H1 (cell line): ENCODE measurements at regions not wholly inside any gene's neighbourhood (a gene's known extent, or its start where the extent isn't known, plus 50 kb on each side); places are given as distances from the start of the nearest gene placed in this dataset.

Experiments used
- CTCF ChIA-PET: fragments of 300-600 bp; sonication (Branson Sonifier 250); formaldehyde crosslinking; loops from one replicate; lab custom pipeline; 2021; ENCODE audit not compliant: partially characterized antibody; lab: Charles Lee
- POLR2A ChIA-PET: fragments of 300-600 bp; sonication (Branson Sonifier 250); formaldehyde crosslinking; loops from one replicate; lab custom pipeline; 2021; ENCODE audit warnings: inconsistent platforms; ENCODE audit not compliant: partially characterized antibody; lab: Charles Lee
- DNase-seq, 2 experiments: peaks; one replicate each; pipeline versions ENCODE4 v3.0.0 to v3.0.0-alpha.2; 2010 to 2022; ENCODE audit warnings: low spot score in 2 of 2, low read depth in 1 of 2, mixed read lengths in 1 of 2
- FAIRE-seq: peaks from 2 replicates; lab custom pipeline; 2011; peaks lifted over from hg19 to GRCh38; lab: Jason Lieb, UNC
- H2AFZ ChIP-seq: 2 replicates; pipeline ENCODE4 v1.8.1; 2012; ENCODE audit warnings: low read length, inconsistent platforms
- H2AK5ac ChIP-seq: 2 replicates; pipeline ENCODE4 v1.6.1; 2013; ENCODE audit warnings: low read depth, low read length
- H2BK120ac ChIP-seq: replicated peaks from 2 replicates; pipeline ENCODE3; 2013; ENCODE audit warnings: low read depth, low read length, inconsistent platforms
- H2BK12ac ChIP-seq: 2 replicates; pipeline ENCODE4 v1.6.1; 2013; ENCODE audit warnings: low read depth, low read length
- H2BK15ac ChIP-seq: 2 replicates; pipeline ENCODE4 v1.6.1; 2013; ENCODE audit warnings: low read length
- H2BK20ac ChIP-seq: 2 replicates; pipeline ENCODE4 v1.6.1; 2013; ENCODE audit warnings: low read length
- H2BK5ac ChIP-seq: 2 replicates; pipeline ENCODE4 v1.6.1; 2013; ENCODE audit warnings: low read depth, low read length
- H3K14ac ChIP-seq: 2 replicates; pipeline ENCODE4 v1.6.1; 2013; ENCODE audit warnings: inconsistent platforms; ENCODE audit not compliant: insufficient read length
- H3K18ac ChIP-seq: 2 replicates; pipeline ENCODE4 v1.6.1; 2013; ENCODE audit warnings: low read length; ENCODE audit errors: extremely low read depth
- H3K23ac ChIP-seq: 2 replicates; pipeline ENCODE4 v1.6.1; 2013; ENCODE audit warnings: inconsistent platforms; ENCODE audit not compliant: insufficient read length
- H3K23me2 ChIP-seq: 2 replicates; pipeline ENCODE4 v1.6.1; 2013; ENCODE audit warnings: low read depth, low read length
- H3K27ac ChIP-seq: 2 replicates; pipeline ENCODE4 v1.6.1; 2011; ENCODE audit warnings: low read depth, low read length, inconsistent platforms
- H3K27me3 ChIP-seq, 4 experiments: replicated peaks in 1 of 4; 1 replicate in 1 of 4; 2 replicates in 3 of 4; pipeline versions ENCODE4 v1.6.1 to v1.8.1; 2011 to 2013; ENCODE audit warnings: low read length in 3 of 4, mild to moderate bottlenecking in 3 of 4, inconsistent platforms in 2 of 4, mixed read lengths in 2 of 4, moderate library complexity in 1 of 4; ENCODE audit not compliant: control insufficient read depth in 3 of 4, insufficient read depth in 3 of 4; ENCODE audit errors: extremely low read depth in 1 of 4
- H3K36me3 ChIP-seq, 4 experiments: 2 replicates each; pipeline versions ENCODE4 v1.6.1 to v1.8.1; 2011 to 2013; ENCODE audit warnings: mild to moderate bottlenecking in 4 of 4, low read length in 3 of 4, moderate library complexity in 2 of 4, control low read depth in 1 of 4, inconsistent platforms in 1 of 4; ENCODE audit not compliant: insufficient read depth in 4 of 4, control insufficient read depth in 2 of 4
- H3K4ac ChIP-seq: replicated peaks from 2 replicates; pipeline ENCODE3; 2013; ENCODE audit warnings: low read length, low read depth, mixed read lengths, inconsistent platforms; ENCODE audit not compliant: insufficient read length
- H3K4me1 ChIP-seq, 4 experiments: replicated peaks in 1 of 4; 1 replicate in 1 of 4; 2 replicates in 3 of 4; pipeline versions ENCODE4 v1.6.1 to v1.8.1; 2011 to 2013; ENCODE audit warnings: low read length in 3 of 4, inconsistent platforms in 2 of 4, mixed read lengths in 1 of 4; ENCODE audit not compliant: insufficient read depth in 4 of 4, control insufficient read depth in 3 of 4
- H3K4me2 ChIP-seq, 2 experiments: 2 replicates each; pipeline versions ENCODE4 v1.6.1 to v1.8.1; 2011 to 2013; ENCODE audit warnings: low read depth in 2 of 2, low read length in 2 of 2, control low read depth in 1 of 2, inconsistent platforms in 1 of 2, mild to moderate bottlenecking in 1 of 2; ENCODE audit not compliant: insufficient read depth in 1 of 2
- H3K4me3 ChIP-seq, 4 experiments: fragments of 200-600, 300-600 bp in 1 of 4; sonication (generic), shearing (Covaris generic), sonication (Bioruptor Twin) in 1 of 4; 2 replicates each; pipeline versions ENCODE4 v1.5.1 to v1.8.1; 2011 to 2016; ENCODE audit warnings: low read length in 4 of 4, low read depth in 3 of 4, control low read depth in 2 of 4, inconsistent platforms in 2 of 4, mild to moderate bottlenecking in 2 of 4, mixed read lengths in 1 of 4, moderate library complexity in 1 of 4; ENCODE audit not compliant: insufficient read depth in 2 of 4; ENCODE audit errors: extremely low read depth in 1 of 4
- H3K56ac ChIP-seq: replicated peaks from 2 replicates; pipeline ENCODE3; 2013; ENCODE audit warnings: low read depth, mild to moderate bottlenecking, mixed read lengths, low read length, inconsistent platforms; ENCODE audit not compliant: insufficient read length
- H3K79me1 ChIP-seq: 2 replicates; pipeline ENCODE4 v1.6.1; 2013; ENCODE audit warnings: low read depth, low read length, control low read depth
- H3K79me2 ChIP-seq, 2 experiments: 2 replicates each; pipeline versions ENCODE4 v1.6.1 to v1.8.1; 2012 to 2013; ENCODE audit warnings: low read length in 2 of 2, mild to moderate bottlenecking in 2 of 2, inconsistent platforms in 1 of 2; ENCODE audit not compliant: insufficient read depth in 2 of 2, control insufficient read depth in 1 of 2
- H3K9ac ChIP-seq, 4 experiments: replicated peaks in 1 of 4; 1 replicate in 1 of 4; 2 replicates in 3 of 4; pipeline versions ENCODE4 v1.6.1 to v1.8.1; 2011 to 2013; ENCODE audit warnings: low read depth in 3 of 4, low read length in 3 of 4, control low read depth in 2 of 4, mild to moderate bottlenecking in 2 of 4, moderate library complexity in 2 of 4, inconsistent platforms in 1 of 4; ENCODE audit errors: extremely low read depth in 1 of 4
- H3K9me3 ChIP-seq, 2 experiments: 2 replicates each; pipeline versions ENCODE4 v1.6.1 to v1.8.1; 2012 to 2013; ENCODE audit warnings: mild to moderate bottlenecking in 2 of 2, moderate library complexity in 2 of 2, control low read depth in 1 of 2, inconsistent platforms in 1 of 2, low read depth in 1 of 2, low read length in 1 of 2, mixed read lengths in 1 of 2; ENCODE audit not compliant: insufficient read depth in 2 of 2
- H4K20me1 ChIP-seq, 2 experiments: replicated peaks in 1 of 2; 2 replicates each; pipeline versions ENCODE3 to v1.8.1; 2011 to 2013; ENCODE audit warnings: inconsistent platforms in 2 of 2, low read length in 2 of 2, mild to moderate bottlenecking in 1 of 2; ENCODE audit not compliant: insufficient read depth in 2 of 2, control insufficient read depth in 1 of 2
- H4K5ac ChIP-seq: 2 replicates; pipeline ENCODE4 v1.6.1; 2013; ENCODE audit warnings: low read length, low read depth, mixed read lengths, inconsistent platforms; ENCODE audit not compliant: insufficient read length
- H4K8ac ChIP-seq: 2 replicates; pipeline ENCODE4 v1.8.0; 2013; ENCODE audit warnings: mild to moderate bottlenecking, moderate library complexity, low read length, inconsistent platforms; ENCODE audit not compliant: insufficient read depth; ENCODE audit errors: extremely low read depth
- H4K91ac ChIP-seq: replicated peaks from 2 replicates; pipeline ENCODE3; 2013; ENCODE audit warnings: low read length, mixed read lengths, inconsistent platforms; ENCODE audit not compliant: insufficient read length
- BCL11A ChIP-seq, 2 experiments: IDR thresholded peaks; one replicate each; pipeline ENCODE4 v1.6.1; 2011; ENCODE audit warnings: low read depth in 2 of 2, low read length in 2 of 2, mild to moderate bottlenecking in 2 of 2
- EGR1 ChIP-seq: IDR thresholded peaks from 2 replicates; pipeline ENCODE4 v1.6.1; 2011; ENCODE audit warnings: low read depth, low read length, borderline replicate concordance
- GTF2F1 ChIP-seq: IDR thresholded peaks from 2 replicates; pipeline ENCODE4 v1.6.1; 2012; ENCODE audit warnings: low read depth, low read length, improper control_type of control experiment, borderline replicate concordance
- HDAC6 ChIP-seq: IDR thresholded peaks from one replicate; pipeline ENCODE4 v1.7.1; 2012; ENCODE audit warnings: low read depth, mild to moderate bottlenecking, inconsistent platforms, low read length, moderate library complexity
- JUND ChIP-seq: IDR thresholded peaks from 2 replicates; pipeline ENCODE4 v1.6.1; 2011; ENCODE audit warnings: mild to moderate bottlenecking, improper control_type of control experiment, low read length
- KDM4A ChIP-seq: IDR thresholded peaks from one replicate; pipeline ENCODE4 v1.7.1; 2012; ENCODE audit warnings: low read depth, mild to moderate bottlenecking, moderate library complexity, low read length, inconsistent platforms; ENCODE audit not compliant: severe bottlenecking
- SAP30 ChIP-seq: fragments of 300-600 bp; sonication (generic); IDR thresholded peaks from 2 replicates; pipeline ENCODE4 v1.7.1; 2012; ENCODE audit warnings: low read length, moderate library complexity, mild to moderate bottlenecking, inconsistent platforms; ENCODE audit not compliant: insufficient read depth, insufficient replicate concordance
- SP2 ChIP-seq: IDR thresholded peaks from 2 replicates; pipeline ENCODE4 v1.6.1; 2012; ENCODE audit warnings: mild to moderate bottlenecking, low read length, inconsistent platforms
- TAF1 ChIP-seq: IDR thresholded peaks from 2 replicates; pipeline ENCODE4 v1.6.1; 2011; ENCODE audit warnings: mild to moderate bottlenecking, low read depth, low read length
- TAF7 ChIP-seq: optimal IDR thresholded peaks from 2 replicates; pipeline ENCODE3; 2011; ENCODE audit warnings: low read depth, mild to moderate bottlenecking, inconsistent platforms, low read length, moderate library complexity, borderline replicate concordance
- TCF12 ChIP-seq: IDR thresholded peaks from 2 replicates; pipeline ENCODE4 v1.6.1; 2011; ENCODE audit warnings: low read depth, mild to moderate bottlenecking, low read length
- WGBS, 2 experiments: shearing (Covaris generic) in 1 of 2; methylation state at CpG; one replicate each; pipeline versions ENCODE4 v1.1.6 to v1.1.7; 2013 to 2015; ENCODE audit warnings: low lambda C conversion rate in 2 of 2, mixed read lengths in 2 of 2, inconsistent platforms in 1 of 2, low coverage in 1 of 2, missing lambda C conversion rate in 1 of 2; ENCODE audit not compliant: insufficient replicate concordance in 2 of 2, insufficient coverage in 1 of 2, insufficient read length in 1 of 2; ENCODE audit errors: extremely low coverage in 1 of 2, missing lambda C conversion rate in 1 of 2; 5-methylcytosine and 5-hydroxymethylcytosine counted together

- Histone ChIP-seq H3K23me2 (no peaks in the 10 kb centered on the region), H4K5ac (no peak overlapping the region), H2BK20ac (no peak overlapping the region), H4K20me1 (no peaks in the 10 kb centered on the region), H3K18ac (no peak overlapping the region), H3K4me1 (peaks cover 0 to 3% (median 0%) of the 10 kb centered on the region in 4 experiments; a peak in 1 of 7 replicates), H2BK15ac (no peak overlapping the region), H2BK120ac (no peak overlapping the region), H2AFZ (no peak overlapping the region), H3K9me3 (0 out of 4 replicates have a peak, but pooled peaks cover 0 to 3% of the 10 kb centered on the region in 2 experiments), H3K79me2 (no peaks in the 10 kb centered on the region), H3K27me3 (no peaks in the 10 kb centered on the region), H4K8ac (no peak overlapping the region), H3K14ac (no peak overlapping the region), H3K79me1 (no peaks in the 10 kb centered on the region), H3K4me2 (no peak overlapping the region), H3K56ac (no peak overlapping the region), H3K9ac (no peak overlapping the region), H3K4me3 (no peak overlapping the region), H3K27ac (no peak overlapping the region), H3K36me3 (no peaks in the 10 kb centered on the region), H3K23ac (no peak overlapping the region), H3K4ac (no peak overlapping the region), H4K91ac (no peak overlapping the region), H2AK5ac (no peak overlapping the region), H2BK12ac (no peak overlapping the region), H2BK5ac (no peak overlapping the region)
- 82% methylated on average over 2 of the region's 3 CpGs; no CpG with 5 or more reads in 1 of the 2 experiments for WGBS, 2 experiments
- DNase-seq: no peak
- POLR2A ChIA-PET: no interaction called here
- CTCF ChIA-PET: interaction anchor here (1.1 to 3.2 kb wide), 2 partner anchors 10 to 11 kb away, joined by 3 to 20 read pairs; no protein-coding TSS in a partner anchor
- TF ChIP-seq TAF1: no peak
- TF ChIP-seq EGR1: no peak
- TF ChIP-seq SAP30: no peak
- no peak for TF ChIP-seq SP2
- no peak for TF ChIP-seq JUND
- TF ChIP-seq TAF7: no peak
- no peak for TF ChIP-seq BCL11A (IDR thresholded peaks at IDR 0.05; ENCODE audit: low read depth in 2 of 2, low read length in 2 of 2)
- no peak for TF ChIP-seq KDM4A
- no peak for TF ChIP-seq HDAC6
- TF ChIP-seq GTF2F1: no peak
- no peak for TF ChIP-seq TCF12
- no peak for FAIRE-seq
Observed at GRCh38 chr21:28754862-28755261, 237.8 kb downstream of the LTN1 start.
